K562 (cell line): ENCODE measurements at regions not wholly inside any gene's neighbourhood (a gene's known extent, or its start where the extent isn't known, plus 50 kb on each side); places are given as distances from the start of the nearest gene placed in this dataset.

Source experiments
- NFATC3 ChIP-seq: fragments of 450-650 bp; IDR thresholded peaks from 2 replicates; pipeline ENCODE4 v1.6.1; 2017; ENCODE audit warnings: mild to moderate bottlenecking
- POLR2A ChIP-seq: fragments of 450-650 bp; conservative IDR thresholded peaks from 2 replicates; pipeline ENCODE4 v1.6.1; 2016
- POLR2AphosphoS2 ChIP-seq: IDR thresholded peaks from 2 replicates; pipeline ENCODE4 v1.6.1; 2012; ENCODE audit warnings: low read length, improper control_type of control experiment
- POLR2AphosphoS5 ChIP-seq: IDR thresholded peaks from 2 replicates; pipeline ENCODE4 v1.6.1; 2011; ENCODE audit warnings: mild to moderate bottlenecking, low read depth, low read length, moderate library complexity; ENCODE audit not compliant: control insufficient read depth, insufficient read depth
- RBM25 ChIP-seq: fragments of 200-400 bp; formaldehyde crosslinking; IDR thresholded peaks from 2 replicates; pipeline ENCODE4 v1.6.1; 2018; ENCODE audit warnings: low read length, low read depth, moderate library complexity; ENCODE audit not compliant: severe bottlenecking
- ZNF3 ChIP-seq: fragments of 250-450 bp; sonication (Bioruptor Pico); IDR thresholded peaks from 2 replicates; pipeline ENCODE4 v1.5.0; 2021; ENCODE audit warnings: mild to moderate bottlenecking, moderate library complexity

DNA sequence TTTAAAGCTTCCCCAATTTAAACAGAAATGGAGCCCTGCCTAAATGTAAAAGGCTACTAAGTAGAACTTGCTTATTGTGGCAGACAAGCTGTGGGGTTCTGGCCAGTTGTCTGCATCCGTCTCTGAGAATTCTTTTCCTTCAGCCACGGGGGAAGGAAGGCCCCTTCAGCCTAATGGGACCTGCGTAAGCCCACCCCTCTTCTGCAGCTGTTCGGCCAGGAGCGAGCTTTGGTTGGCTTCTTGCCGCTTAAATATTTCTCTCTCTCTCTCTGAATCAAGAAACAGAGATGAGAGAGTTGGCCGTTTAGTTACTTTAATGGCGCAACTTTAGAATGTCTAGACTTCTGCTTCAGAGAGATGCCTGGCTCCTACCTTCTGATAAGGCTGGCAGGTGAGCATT is 151.7 kb upstream of the PROK2 start:
- TF ChIP-seq POLR2AphosphoS5 (no peak), NFATC3 (no peak), POLR2AphosphoS2 (no peak), RBM25 (no peak), POLR2A (no peak), ZNF3 (CRISPR knock-in tag) (no peak)
